NCI-H2029 treated with DMSO at 0.1 percent for 48 hours (cell line): ENCODE measurements at regions not wholly inside any gene's neighbourhood (a gene's known extent, or its start where the extent isn't known, plus 50 kb on each side); places are given as distances from the start of the nearest gene placed in this dataset.
A peak's percentile ranks its signal among the peaks of the same experiment; 100 is the strongest.

Experiments used
- DNase-seq: peaks from one replicate; lab custom pipeline; 2025; lab: John Stamatoyannopoulos, UW

GRCh38 chr7:130897515-130898419 is 163.8 kb upstream of the KLF14 start:
- peak; percentile 45 for DNase-seq

- DNase-seq: no peak
Observed at GRCh38 chr7:130899071-130899560, 165.1 kb upstream of the KLF14 start.

GRCh38 chr7:130899638-130900401 is 165.8 kb upstream of the KLF14 start:
- no peak for DNase-seq

- DNase-seq: no peak
Observed at GRCh38 chr7:130900471-130901076, 166.6 kb upstream of the KLF14 start.

- no peak for DNase-seq
Observed at GRCh38 chr7:130901209-130901783, 167.3 kb upstream of the KLF14 start.

- no peak for DNase-seq
Observed at GRCh38 chr7:130902755-130903357, 168.8 kb upstream of the KLF14 start.

GRCh38 chr7:130903358-130903974 is 169.5 kb upstream of the KLF14 start:
- DNase-seq: no peak

GRCh38 chr7:130904031-130904757 is 170.2 kb upstream of the KLF14 start:
- no peak for DNase-seq

- no peak for DNase-seq
Observed at GRCh38 chr7:130904792-130905191, 170.8 kb upstream of the KLF14 start.

- DNase-seq: no peak
Observed at GRCh38 chr7:130906575-130906974, 172.6 kb upstream of the KLF14 start.

GRCh38 chr7:130907439-130907838 is 173.4 kb upstream of the KLF14 start:
- DNase-seq: no peak

- DNase-seq: no peak
Observed at GRCh38 chr7:130908345-130909160, 174.5 kb upstream of the KLF14 start.

- no peak for DNase-seq
Observed at GRCh38 chr7:130909161-130909836, 175.3 kb upstream of the KLF14 start.

GRCh38 chr7:130909881-130910672 is 176.1 kb upstream of the KLF14 start:
- DNase-seq: no peak

- DNase-seq: no peak
Observed at GRCh38 chr7:130910949-130911944, 177.2 kb upstream of the KLF14 start.

- DNase-seq: no peak
Observed at GRCh38 chr7:130912082-130912861, 178.3 kb upstream of the KLF14 start.
